NCI-H82 (cell line): ENCODE measurements at regions not wholly inside any gene's neighbourhood (a gene's known extent, or its start where the extent isn't known, plus 50 kb on each side); places are given as distances from the start of the nearest gene placed in this dataset.
"Not testable (repeated sequence)": the region's sequence is repeated elsewhere in the genome, so short reads cannot be mapped to it uniquely, and the experiment has no call there.

ENCODE experiments used
- DNase-seq: peaks from one replicate; lab custom pipeline; 2025; lab: John Stamatoyannopoulos, UW

DNA sequence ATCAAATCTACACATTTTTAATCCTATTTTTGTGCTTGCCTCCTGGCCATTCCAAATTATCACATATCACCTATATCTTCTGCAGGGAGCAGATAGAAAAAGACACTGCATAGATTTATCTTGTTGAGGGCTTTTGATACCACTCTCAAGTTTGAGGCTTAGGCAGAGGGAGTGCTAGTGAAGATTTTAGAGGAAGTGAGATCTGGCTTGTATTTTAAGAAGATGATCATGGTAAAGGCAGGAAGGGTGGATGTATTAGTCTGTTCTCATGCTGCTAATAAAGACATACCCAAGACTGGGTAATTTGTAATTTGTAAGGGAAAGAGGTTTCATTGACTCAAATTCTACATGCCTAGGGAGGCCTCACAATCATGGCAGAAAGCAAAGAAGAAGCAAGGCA, 220.9 kb upstream of the TUT7 start:
- DNase-seq = no peak

DNA sequence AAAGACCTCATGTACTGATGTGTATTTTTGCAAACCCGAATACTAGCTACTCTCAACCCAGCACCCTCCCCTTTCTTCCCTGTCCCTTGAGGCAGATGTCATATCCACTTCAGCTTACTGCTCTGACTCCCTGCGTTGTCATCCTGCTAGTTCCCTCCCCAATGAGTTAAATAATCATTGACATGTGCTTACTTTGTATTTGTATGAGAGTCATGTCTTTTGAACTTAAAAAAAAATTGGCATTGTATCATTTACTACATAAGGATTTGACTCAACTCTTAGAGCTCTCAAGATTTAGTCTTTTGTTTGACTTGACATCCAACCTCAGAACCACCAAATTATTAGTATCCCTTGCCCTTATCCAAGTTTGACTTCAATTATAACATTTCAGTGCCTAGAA, 219.7 kb upstream of the TUT7 start:
- DNase-seq = no peak

DNA sequence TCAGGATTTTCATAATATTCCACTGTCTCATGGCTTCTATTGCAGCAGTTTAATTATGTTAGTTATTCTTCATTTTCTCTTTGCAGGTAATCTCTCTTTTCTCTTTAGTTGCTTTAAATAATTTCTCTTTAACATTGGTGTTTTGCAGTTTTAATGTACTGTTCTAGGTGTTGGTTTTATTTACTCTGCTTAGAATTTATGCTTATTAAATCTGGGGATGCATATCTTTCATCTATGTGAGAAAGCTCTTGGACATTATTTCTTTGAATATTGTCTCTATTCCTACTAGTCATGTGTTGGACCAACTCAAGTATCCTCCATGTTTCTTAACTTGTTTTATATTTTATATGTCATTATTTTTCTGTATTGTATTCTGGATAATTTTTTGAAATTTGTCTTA, 218.7 kb upstream of the TUT7 start:
- DNase-seq = no peak

DNA sequence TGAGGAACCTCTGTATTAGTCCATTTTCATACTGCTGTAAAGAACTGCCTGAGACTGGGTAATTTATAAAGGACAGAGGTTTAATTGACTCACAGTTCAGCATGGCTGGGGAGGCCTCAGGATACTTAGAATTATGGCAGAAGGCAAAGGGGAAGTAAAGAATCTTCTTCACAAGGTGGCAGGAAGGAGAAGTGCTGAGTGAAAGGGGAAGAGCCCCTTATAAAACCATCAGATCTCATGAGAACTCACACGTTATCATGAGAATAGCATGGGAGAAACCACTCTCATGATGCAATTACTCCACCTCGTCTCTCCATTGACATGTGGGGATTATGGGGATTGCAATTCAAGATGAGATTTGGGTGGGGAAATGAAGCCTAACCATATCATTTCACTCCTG, 211.4 kb upstream of the TUT7 start:
- DNase-seq = not testable (repeated sequence)

DNA sequence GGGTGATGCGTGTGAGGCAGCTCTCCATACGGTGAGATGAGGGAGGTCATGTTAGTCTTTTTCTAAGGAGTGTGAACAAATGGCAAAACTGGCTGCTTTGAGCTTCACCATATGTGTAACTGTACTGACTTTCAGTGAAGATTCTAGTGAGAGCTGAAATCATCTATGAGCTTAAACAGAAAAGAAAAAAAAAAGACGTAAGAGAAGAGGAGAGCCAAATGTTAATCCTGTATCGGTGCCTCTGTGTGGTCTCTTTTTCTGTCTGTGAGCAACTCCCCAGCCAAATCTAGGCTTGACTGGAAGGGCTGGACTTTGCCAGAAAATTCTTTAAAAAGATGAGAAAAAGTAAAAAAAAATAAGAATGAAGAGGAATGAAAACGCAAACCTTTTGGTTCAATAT, 209.7 kb upstream of the TUT7 start:
- no peak for DNase-seq

DNA sequence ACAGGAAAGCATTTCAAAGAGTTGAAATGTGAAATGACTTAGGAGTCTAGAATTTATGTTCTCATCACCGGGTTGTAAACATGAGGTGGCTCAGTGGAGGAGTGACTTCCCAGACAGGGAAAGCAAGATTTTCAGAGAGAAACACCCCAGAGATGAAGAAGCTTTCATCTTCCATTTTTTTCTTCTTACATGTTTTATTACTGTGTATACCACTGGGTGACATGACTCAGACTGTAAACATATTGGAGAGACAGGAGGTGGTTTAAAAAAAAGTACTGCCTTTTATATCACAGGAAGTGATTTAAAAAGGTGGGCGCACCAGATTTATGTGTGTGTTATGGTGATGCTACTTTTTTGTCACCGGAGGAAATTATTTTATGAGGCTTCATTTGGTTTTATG, 209.1 kb upstream of the TUT7 start:
- no peak for DNase-seq

DNA sequence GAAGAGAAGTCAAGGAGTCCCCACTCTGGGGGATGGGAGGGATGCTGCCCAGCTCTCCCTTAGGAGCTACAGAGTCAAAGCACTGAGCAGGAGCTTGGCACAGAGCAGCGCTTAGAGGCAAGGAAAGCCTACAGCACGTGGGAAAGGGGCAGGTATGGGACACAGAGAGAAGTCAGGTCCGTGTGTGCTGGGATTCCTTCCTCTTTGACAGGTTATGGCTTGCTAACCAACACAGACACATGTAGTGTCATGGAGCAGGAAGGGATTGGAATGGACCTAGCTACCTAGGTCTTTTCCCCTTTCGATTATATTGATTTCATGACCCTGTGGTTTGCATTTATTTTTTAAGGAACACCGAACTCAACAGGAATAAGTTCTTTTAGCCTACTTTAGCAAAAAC, 208.5 kb upstream of the TUT7 start:
- no peak for DNase-seq

DNA sequence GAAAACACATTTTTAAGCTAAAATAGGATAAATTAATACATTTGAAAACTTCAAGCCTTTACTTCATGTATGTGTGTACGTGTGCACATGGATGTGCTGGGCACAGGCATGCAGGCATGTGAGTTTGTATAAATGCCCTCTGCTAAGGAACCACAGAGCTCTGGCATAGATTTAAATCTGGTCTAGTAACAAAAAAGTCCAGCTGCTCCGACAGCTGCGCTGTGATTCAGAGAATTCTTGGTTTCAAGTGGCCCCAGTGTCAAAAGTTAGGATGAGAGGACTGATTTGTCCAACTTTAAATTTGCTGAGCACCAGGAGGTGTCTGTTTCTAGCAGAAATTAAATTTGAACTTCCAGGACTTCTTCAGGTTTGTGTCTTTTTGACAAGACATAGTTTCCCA, 203.7 kb upstream of the TUT7 start:
- DNase-seq = no peak

DNA sequence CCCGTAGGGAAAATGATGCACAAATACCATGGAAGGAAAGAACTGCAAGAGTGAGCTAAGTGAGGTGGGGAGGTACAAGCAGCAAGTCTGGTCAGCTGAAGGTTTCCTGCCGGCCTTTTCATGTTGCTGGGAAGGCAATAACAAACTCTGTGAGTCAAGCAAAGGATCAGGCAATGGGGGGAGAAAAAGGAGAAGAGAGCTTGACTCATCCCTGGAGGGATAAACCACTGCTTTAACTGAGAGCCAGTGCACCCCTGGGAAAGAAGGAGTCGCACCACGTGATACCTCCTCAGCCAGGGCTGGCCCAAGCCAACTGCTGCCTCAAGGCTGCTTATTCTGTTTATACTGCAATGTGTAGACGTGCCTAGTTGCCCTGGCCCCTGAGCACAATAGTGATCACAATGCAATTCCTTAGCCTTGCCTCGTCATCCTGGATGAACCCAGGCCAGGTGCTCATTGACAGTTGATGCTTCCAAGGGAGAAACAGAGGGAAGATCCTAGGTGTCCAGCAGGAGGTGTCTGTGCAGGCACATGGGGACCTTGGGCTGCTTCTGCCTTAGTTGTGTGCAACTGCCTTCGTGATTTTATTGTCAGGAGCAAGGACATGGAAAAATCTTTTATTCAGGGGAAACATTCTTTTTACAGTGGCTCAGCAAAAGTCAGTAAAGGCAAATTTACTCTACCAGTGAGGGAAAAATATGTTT, 203.0 kb upstream of the TUT7 start:
- DNase-seq = no peak

DNA sequence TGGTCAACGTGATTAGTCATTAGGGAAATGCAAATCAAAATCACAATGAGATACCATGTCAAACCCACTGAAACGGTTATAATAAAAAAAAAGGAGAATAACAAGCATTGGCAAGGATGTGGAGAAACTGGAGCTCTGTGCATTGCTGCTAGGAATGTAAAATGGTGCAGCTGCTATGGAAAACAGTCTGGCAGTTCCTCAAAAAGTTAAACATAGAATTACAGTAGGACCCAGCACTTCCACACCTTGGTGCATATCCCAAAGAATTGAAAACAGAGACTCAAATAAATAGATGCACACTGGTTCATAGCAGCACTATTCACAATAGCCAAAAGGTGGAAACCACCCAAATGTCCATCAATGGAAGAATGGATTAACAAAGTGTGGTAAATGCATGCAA, 201.5 kb upstream of the TUT7 start:
- DNase-seq = no peak

DNA sequence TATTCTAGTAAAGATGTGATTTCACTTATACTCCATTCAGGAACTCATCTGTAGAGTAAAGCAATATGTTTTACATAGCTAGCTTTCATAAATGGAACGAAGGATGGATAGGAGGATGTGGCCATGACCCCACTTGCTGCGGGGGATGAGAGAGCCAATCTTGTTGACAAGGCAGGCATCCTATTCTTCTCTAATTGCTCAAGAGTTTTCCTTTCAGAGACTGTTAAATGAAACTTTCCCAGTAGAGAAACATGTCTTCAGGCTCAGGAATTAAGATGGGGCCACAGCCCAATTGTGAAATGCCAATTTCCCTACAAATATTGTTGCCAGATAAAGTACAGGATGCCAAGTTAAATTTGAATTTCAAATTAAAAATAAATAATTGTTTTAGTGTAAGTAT, 196.2 kb upstream of the TUT7 start:
- no peak for DNase-seq

DNA sequence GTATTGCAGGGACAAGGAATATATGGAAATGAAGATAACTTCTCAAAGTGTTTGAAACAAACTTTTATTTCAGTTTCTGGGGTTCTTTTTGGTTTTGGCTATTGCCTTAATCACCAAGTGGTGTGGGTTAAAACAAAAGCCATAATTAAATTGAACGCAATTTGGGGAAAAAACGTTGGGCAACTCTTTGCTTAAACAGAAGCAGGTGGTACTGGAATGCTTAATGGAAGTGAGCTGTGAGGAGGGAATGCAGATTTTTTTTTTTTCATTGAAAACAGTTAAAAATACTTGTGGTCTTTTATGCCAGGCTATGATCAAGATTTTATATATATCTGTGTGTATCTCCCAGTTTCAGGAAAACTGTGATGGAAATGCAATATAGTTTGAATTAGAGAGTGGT, 195.7 kb upstream of the TUT7 start:
- no peak for DNase-seq

DNA sequence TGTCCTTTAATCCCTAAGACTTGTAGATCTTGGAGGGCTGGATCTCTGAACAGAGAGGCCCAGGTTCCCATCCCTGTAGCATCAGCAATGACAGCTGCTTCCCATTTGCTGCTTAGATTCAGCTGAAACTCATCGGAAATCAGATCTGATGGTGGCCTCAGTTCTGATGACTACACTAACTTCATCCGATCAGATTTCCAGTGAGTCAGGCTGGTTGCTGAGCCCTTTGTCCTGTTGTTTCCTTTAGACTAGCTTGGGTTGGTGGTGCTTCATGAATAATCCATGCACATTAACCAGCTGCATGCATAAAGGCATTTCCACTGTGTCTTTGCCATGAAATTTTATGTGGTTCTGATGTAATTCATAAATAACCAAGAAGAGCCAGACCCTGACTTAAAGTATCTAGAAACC, 195.2 kb upstream of the TUT7 start:
- DNase-seq = no peak

DNA sequence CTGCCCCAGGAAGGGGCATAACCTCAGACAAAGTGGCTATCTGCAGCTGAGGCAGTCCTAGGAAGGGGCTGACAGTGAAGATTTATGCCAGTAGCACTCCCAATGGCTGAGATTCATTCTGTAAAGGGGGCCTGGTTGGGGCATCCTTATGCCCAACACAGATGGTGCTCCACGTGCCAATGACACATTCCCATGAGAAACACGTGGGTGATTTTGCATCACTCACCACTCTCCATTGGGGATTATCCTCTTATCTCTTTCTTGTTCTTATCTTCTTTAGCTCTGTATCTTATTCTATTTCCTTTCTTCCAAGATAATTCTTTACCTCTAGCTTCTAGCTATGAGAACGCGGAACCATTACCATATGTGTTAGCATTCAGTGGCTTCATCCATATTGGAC, 194.0 kb upstream of the TUT7 start:
- no peak for DNase-seq

DNA sequence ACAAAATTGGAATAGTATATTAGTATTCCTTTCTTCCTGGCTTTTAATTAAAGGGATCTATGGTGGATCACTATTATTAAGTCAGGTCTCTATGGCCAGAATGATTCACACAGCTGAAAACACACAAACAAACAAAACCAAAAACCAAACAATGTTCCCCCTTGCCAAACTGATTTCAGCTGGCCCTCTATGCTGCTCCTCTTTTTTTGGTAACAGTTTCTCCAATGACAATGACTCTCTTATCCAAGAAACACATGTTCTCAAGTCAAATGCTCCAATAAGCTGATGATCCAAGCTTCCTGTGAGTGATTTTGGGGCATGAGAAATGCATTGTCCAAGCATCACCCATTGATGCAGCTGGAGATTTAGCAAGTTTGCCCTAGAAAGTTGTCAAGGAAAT, 193.4 kb upstream of the TUT7 start:
- no peak for DNase-seq

DNA sequence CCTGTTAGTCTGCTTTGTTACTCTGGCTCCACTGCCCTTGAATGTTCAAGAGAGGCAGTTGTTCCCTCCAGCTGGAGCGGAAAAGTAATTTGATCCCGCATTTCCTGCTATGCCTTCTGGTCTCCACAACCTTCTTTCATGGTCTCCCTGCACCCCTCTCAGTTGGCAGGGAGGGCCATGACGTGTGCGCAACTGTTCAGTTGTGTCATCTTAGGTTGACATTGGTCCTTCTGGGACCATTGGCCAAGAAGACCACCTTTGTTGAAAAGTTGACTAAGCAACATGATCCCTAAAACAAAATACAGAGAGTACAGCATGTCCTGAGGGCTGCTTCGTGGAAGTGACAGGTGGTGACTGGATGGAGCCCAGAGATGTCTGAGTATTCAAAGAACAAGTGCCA, 192.5 kb upstream of the TUT7 start:
- no peak for DNase-seq

DNA sequence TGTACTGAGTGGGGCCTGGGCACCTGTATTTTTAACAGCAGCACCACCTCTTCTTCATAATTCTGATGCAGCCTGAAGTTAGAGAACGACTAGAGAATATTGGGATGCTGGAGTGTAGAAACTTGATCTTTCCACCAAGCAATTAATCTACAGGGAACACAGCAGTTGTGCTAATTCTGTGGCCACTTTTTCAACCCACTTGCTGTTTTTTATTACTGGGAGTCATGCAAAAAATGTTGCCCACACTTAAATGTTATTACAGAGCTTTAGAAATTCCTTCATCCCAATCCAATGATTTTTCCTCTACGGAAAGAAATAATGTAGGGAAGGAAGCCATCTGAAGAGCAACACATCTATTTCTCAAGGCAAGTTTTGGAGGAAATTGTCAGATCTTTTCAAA, 190.9 kb upstream of the TUT7 start:
- DNase-seq = no peak

DNA sequence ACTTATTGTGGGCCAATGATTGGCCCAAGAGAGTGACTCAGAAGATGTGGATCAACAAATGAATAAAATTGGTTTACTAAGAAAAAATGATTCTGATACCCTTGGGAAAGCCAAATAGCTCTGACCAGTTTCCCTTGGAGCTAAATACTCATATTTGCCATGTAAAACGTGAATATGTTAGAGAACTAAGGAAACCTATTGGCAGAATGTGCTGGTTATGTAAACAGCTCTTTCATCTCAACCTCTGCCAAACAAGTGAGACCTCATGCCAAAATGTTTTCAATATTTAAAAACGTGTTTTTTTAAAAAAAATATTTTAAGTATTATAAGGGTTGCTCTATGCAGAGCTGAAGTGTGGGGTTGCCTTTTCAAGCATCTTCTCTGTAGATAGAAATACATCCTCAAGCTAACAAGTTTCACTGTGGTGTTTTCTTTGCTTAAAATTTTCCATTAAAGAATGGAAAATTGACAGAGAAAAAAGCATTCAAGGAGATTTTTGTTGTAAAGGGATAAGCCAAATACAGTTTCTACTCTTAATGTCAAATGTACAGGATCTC, 186.9 kb upstream of the TUT7 start:
- DNase-seq = no peak

DNA sequence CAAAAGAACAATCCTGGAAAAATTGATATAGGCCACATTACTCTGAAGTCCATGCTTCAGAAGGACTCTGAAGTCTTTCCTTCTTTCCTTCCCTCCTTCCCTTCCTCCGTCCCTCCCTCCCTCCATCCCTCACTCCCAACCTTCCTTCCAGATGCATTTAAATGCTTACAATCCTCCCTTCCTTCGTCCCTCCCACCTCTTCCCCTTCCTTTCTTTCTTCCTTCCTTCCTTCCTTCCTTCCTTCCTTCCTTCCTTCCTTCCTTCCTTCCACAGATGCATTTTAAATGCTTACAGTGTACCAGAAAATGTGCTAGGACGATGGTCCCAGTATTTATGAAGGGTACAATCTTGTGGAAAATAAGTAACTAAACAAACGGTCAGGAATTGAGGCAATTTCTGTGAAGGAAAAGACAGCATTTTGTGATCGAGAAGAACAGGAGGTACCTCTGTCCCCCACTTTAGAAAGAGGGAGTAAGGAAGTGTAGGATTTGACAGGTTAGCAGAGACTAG, 181.3 kb upstream of the TUT7 start:
- DNase-seq = no peak

DNA sequence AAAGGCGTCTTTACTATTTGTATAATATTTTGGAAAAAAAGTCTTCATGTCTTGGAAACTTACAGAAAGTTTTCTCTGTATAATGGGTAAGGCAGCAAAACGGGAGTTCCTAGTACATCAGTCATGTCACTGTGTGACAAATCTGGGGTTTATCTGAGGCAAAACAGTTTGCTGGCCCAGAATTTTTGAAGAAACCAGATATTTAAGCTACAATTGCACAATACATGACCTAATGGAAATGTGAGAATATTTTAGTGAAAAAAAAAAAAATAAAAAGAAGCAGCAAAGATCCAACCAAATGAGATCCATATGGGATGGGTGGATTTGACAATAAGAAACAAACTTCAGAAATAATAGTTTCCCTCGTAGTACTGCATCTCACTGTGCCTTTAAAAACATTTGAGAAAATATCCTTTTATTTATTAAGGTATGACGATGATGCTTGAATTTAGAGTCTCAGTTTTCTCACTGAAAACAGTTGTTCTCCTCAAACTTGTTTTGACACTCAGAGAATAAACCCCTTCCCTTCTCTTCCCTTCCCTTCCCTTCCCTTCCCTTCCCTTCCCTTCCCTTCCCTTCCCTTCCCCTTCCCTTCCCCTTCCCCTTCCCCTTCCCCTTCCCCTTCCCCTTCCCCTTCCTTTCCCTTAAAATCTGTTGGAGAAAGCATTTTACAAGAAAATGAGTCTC, 180.5 kb upstream of the TUT7 start:
- DNase-seq = no peak

DNA sequence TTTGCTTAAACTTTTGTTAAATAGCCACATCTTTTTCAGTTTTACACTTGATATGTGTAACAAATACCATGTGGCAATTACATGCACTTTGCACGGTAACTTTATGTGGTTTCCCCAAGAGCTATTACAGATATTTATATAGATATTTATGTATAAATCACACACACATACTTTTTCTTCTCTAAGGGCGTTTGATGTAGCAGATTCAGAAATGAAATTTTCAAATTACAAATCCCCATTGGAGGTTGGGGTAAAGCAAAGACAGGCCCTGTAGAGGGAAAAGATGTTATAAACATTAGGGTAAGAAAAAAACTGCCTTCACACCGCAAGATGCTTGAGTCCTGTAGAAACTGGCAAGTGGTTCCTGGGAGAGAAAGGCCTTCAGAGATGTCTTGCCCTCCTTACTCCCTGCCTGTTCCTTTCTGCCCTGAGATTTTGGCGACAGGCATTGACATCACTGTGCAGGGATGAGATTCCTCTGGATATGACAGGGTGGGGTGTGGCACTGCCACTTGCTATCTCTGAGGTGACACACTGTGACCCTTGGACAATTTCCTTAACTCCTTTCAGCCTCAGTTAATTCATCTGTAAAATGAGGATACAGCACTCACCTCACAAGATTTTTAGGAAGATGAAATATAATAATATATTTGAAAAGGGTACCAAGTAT, 177.9 kb upstream of the TUT7 start:
- no peak for DNase-seq

DNA sequence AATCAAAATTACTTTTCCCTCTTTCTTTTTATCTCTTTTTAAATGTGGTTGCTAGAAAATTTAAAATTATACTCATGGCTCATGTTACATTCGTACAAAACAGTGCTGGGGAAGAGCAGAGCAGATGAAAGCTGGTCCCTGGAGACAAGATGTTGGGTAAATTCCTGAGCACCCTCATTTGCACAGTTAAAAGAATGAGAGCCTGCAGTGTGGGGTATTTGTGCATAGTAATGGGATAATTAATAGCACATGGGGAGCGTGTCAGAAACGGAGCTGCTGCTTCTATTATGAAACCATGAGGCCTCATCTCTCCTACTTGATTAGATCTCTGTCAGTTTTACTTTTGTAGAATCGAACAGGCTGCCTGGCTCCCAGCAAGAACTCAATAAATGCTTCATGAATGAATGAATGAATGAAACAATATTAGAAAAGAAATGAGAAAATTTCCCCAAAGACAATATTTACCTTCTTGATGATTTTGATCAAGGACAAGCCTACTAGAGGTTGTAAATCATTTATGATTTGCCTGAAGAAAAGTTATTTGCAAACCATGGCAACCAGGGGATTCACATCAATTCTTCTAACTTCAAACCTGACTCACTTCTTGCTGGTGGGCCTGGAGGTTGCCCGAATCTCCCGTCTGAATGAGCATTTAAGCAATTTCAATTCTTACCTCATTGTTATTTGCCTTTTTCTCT, 177.2 kb upstream of the TUT7 start:
- no peak for DNase-seq
